ENCODE measurements at regions not wholly inside any gene's neighbourhood (a gene's known extent, or its start where the extent isn't known, plus 50 kb on each side); places are given as distances from the start of the nearest gene placed in this dataset.

GRCh38 chr13:61994174-61994573 lies 578.5 kb upstream of the PCDH20 start:
- H4K5ac ChIP-seq (ENCODE audit: low read depth, low read length), result no peak overlapping the region
- H3K4me1 ChIP-seq (ENCODE audit: control insufficient read depth, insufficient read depth, low read length), result no peaks in the 10 kb centered on the region
- H4K8ac ChIP-seq (ENCODE audit: low read depth in 2 of 2, low read length in 2 of 2), result no peak overlapping the region
- no peak overlapping the region for H3K4ac ChIP-seq (ENCODE audit: low read depth, low read length)
- no peak for ATAC-seq (ENCODE audit: low read depth)
- ChIA-PET POLR2A (ENCODE audit: unreplicated experiment) (no interaction called here), CTCF (interaction anchor here (0.6 kb wide), 1 partner anchor 167 kb away, joined by 7 read pairs; no protein-coding TSS in a partner anchor)
- H3K23ac ChIP-seq (ENCODE audit: low read depth, low read length), result no peak overlapping the region
- no peak overlapping the region for H3K27ac ChIP-seq (ENCODE audit: insufficient read depth, low read length)
- no peak overlapping the region for H2BK5ac ChIP-seq (ENCODE audit: low read depth, low read length, poor library complexity, severe bottlenecking)
- no peak overlapping the region for H2AK9ac ChIP-seq (replicated peaks; ENCODE audit: low read depth, low read length, poor library complexity)
- no peaks in the 10 kb centered on the region for H3K79me1 ChIP-seq (ENCODE audit: low read depth in 1 of 2, low read length in 2 of 2)
- H2BK20ac ChIP-seq (ENCODE audit: low read depth, low read length), result no peak overlapping the region
- in situ Hi-C loops (cut with MboI; ENCODE audit: low sequenced_read_pairs), result no loop called here
- no peak overlapping the region for H2BK120ac ChIP-seq (ENCODE audit: low read depth, low read length)
- no peaks in the 10 kb centered on the region for H3K27me3 ChIP-seq (ENCODE audit: control insufficient read depth, insufficient read depth, low read length)
- H3K56ac ChIP-seq (ENCODE audit: extremely low read depth, insufficient read depth, low read length), result no peak overlapping the region
- no TSS peak for BruUV-seq (replicated peaks)
- H4K91ac ChIP-seq (ENCODE audit: insufficient read depth, low read depth, low read length), result no peak overlapping the region
- H2AFZ ChIP-seq (replicated peaks; ENCODE audit: low read length, poor library complexity), result no peak overlapping the region
- dilution Hi-C loops (cut with HindIII; ENCODE audit: low sequenced_read_pairs, unreplicated experiment), result no loop called here
- TF ChIP-seq USF2 (IDR thresholded peaks at IDR 0.05; ENCODE audit: low read depth, low read length) (no peak), RCOR1 (IDR thresholded peaks at IDR 0.05; ENCODE audit: insufficient replicate concordance, low read length) (no peak), BHLHE40 (IDR thresholded peaks at IDR 0.05; ENCODE audit: low read depth, low read length) (no peak), CHD1 (IDR thresholded peaks at IDR 0.05; ENCODE audit: low read depth, low read length) (no peak), FOS (IDR thresholded peaks at IDR 0.05; ENCODE audit: low read depth, low read length) (no peak), SMC3 (IDR thresholded peaks at IDR 0.05; ENCODE audit: low read depth, low read length) (no peak), RFX5 (IDR thresholded peaks at IDR 0.05; ENCODE audit: low read depth, low read length) (no peak), POLR2A (IDR thresholded peaks at IDR 0.05; ENCODE audit: low read depth, low read length) (no peak), MAZ (IDR thresholded peaks at IDR 0.05; ENCODE audit: borderline replicate concordance, low read depth, low read length) (no peak), MAFK (IDR thresholded peaks at IDR 0.05; ENCODE audit: low read depth, low read length) (no peak), RAD21 (IDR thresholded peaks at IDR 0.05; ENCODE audit: low read length) (no peak), NFE2L2 (IDR thresholded peaks at IDR 0.05; ENCODE audit: low read depth, low read length) (no peak), CEBPB (IDR thresholded peaks at IDR 0.05; ENCODE audit: low read depth, low read length) (no peak), MXI1 (IDR thresholded peaks at IDR 0.05; ENCODE audit: borderline replicate concordance, low read depth, low read length) (no peak)
- TF ChIP-seq, protein P1, sequence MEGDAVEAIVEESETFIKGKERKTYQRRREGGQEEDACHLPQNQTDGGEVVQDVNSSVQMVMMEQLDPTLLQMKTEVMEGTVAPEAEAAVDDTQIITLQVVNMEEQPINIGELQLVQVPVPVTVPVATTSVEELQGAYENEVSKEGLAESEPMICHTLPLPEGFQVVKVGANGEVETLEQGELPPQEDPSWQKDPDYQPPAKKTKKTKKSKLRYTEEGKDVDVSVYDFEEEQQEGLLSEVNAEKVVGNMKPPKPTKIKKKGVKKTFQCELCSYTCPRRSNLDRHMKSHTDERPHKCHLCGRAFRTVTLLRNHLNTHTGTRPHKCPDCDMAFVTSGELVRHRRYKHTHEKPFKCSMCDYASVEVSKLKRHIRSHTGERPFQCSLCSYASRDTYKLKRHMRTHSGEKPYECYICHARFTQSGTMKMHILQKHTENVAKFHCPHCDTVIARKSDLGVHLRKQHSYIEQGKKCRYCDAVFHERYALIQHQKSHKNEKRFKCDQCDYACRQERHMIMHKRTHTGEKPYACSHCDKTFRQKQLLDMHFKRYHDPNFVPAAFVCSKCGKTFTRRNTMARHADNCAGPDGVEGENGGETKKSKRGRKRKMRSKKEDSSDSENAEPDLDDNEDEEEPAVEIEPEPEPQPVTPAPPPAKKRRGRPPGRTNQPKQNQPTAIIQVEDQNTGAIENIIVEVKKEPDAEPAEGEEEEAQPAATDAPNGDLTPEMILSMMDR (conservative IDR thresholded peaks at IDR 0.05; ENCODE audit: low read depth, low read length), result no peak
- H4K20me1 ChIP-seq (ENCODE audit: insufficient read depth, low read length), result no peaks in the 10 kb centered on the region
- H3K9me3 ChIP-seq (ENCODE audit: control insufficient read depth, insufficient read depth, low read length), result no peaks in the 10 kb centered on the region
- no peak overlapping the region for H3K9ac ChIP-seq (ENCODE audit: low read depth, low read length)
- no peak overlapping the region for H2BK15ac ChIP-seq (ENCODE audit: low read depth, low read length)
- 67% methylated on average over 1 of the region's 1 CpG; no CpG with 5 or more reads in 1 of the 2 experiments for WGBS, 2 experiments (ENCODE audit: extremely low coverage in 2 of 2, insufficient read length in 1 of 2)
- no peaks in the 10 kb centered on the region for H3K9me1 ChIP-seq (ENCODE audit: insufficient read depth, low read length)
- no peak overlapping the region for H3K4me2 ChIP-seq (ENCODE audit: low read depth, low read length)
- H3K14ac ChIP-seq (replicated peaks; ENCODE audit: low read depth, low read length), result no peak overlapping the region
- DNase-seq, result no peak
- no peak overlapping the region for H3K18ac ChIP-seq (ENCODE audit: low read depth, low read length)
- no peaks in the 10 kb centered on the region for H3K36me3 ChIP-seq (ENCODE audit: control insufficient read depth, insufficient read depth, low read length)
- no peak overlapping the region for H2AK5ac ChIP-seq (ENCODE audit: low read depth, low read length)
- intact Hi-C loops (cut with micrococcal nuclease), result no loop called here
- no peak overlapping the region for H3K4me3 ChIP-seq (ENCODE audit: insufficient read depth, low read depth, low read length)
